Hematopoietic multipotent progenitor cell treated with erythropoietin and hydrocortisone succinate and interleukin-3 and kit ligand, for 8 days (in vitro differentiated cells): ENCODE measurements at regions not wholly inside any gene's neighbourhood (a gene's known extent, or its start where the extent isn't known, plus 50 kb on each side); places are given as distances from the start of the nearest gene placed in this dataset.

ENCODE experiments used
- DNase-seq: peaks from one replicate; pipeline ENCODE4 v3.0.0-alpha.2; 2015

- no peak for DNase-seq
Observed at GRCh38 chr11:126127284-126127845, 64.7 kb upstream of the CDON start.

- DNase-seq = no peak
Observed at GRCh38 chr11:126124231-126124661, 61.6 kb upstream of the CDON start.

- DNase-seq = no peak
Observed at GRCh38 chr11:126123686-126124085, 61.0 kb upstream of the CDON start.

GRCh38 chr11:126122863-126123262, 60.2 kb upstream of the CDON start:
- no peak for DNase-seq

- DNase-seq = no peak
Observed at GRCh38 chr11:126121296-126121695, 58.6 kb upstream of the CDON start.

GRCh38 chr11:126118806-126119205, 56.1 kb upstream of the CDON start:
- no peak for DNase-seq

GRCh38 chr11:126115816-126116331, 53.2 kb upstream of the CDON start:
- DNase-seq = no peak

GRCh38 chr11:126115127-126115495, 52.4 kb upstream of the CDON start:
- DNase-seq = peak; percentile 44

GRCh38 chr11:126114486-126115126, 51.9 kb upstream of the CDON start:
- DNase-seq = no peak

- no peak for DNase-seq
Observed at GRCh38 chr11:126113963-126114362, 51.3 kb upstream of the CDON start.

- DNase-seq = peak; percentile 97
Observed at GRCh38 chr11:126113515-126113957, 50.9 kb upstream of the CDON start.

- DNase-seq = no peak
Observed at GRCh38 chr11:126113012-126113411, 50.3 kb upstream of the CDON start.

GRCh38 chr11:126112547-126112946, 49.9 kb upstream of the CDON start:
- no peak for DNase-seq
